ENCODE measurements at regions not wholly inside any gene's neighbourhood (a gene's known extent, or its start where the extent isn't known, plus 50 kb on each side); places are given as distances from the start of the nearest gene placed in this dataset.

- TF ChIP-seq, protein P1, sequence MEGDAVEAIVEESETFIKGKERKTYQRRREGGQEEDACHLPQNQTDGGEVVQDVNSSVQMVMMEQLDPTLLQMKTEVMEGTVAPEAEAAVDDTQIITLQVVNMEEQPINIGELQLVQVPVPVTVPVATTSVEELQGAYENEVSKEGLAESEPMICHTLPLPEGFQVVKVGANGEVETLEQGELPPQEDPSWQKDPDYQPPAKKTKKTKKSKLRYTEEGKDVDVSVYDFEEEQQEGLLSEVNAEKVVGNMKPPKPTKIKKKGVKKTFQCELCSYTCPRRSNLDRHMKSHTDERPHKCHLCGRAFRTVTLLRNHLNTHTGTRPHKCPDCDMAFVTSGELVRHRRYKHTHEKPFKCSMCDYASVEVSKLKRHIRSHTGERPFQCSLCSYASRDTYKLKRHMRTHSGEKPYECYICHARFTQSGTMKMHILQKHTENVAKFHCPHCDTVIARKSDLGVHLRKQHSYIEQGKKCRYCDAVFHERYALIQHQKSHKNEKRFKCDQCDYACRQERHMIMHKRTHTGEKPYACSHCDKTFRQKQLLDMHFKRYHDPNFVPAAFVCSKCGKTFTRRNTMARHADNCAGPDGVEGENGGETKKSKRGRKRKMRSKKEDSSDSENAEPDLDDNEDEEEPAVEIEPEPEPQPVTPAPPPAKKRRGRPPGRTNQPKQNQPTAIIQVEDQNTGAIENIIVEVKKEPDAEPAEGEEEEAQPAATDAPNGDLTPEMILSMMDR (IDR thresholded peaks at IDR 0.05; ENCODE audit: poor library complexity, severe bottlenecking) = no peak
- no peak for TF ChIP-seq POLR2AphosphoS5 (IDR thresholded peaks at IDR 0.05)
Observed at GRCh38 chr5:91690921-91691320, 307.8 kb upstream of the ARRDC3 start.
